ENCODE measurements at regions not wholly inside any gene's neighbourhood (a gene's known extent, or its start where the extent isn't known, plus 50 kb on each side); places are given as distances from the start of the nearest gene placed in this dataset.

DNA sequence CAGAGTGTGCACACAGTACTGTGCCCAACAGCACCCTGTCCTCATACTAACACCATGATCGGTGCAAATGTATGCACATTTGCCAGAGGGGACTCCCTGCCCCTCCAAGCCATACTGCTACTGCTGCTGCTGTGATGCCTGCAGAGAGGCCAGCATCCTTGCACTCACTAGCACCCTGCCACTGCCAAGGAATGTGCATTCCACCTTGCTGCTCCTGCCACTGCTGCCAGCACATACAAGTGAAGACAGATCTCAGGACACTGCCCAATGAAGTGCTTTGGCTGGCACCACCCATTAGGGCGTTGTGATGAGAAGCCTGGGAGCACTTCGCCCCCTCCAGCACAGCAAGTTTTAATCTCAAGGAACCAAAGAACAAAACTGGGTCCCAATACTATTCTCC lies 146.3 kb upstream of the DMD start:
- TF ChIP-seq, protein P1, sequence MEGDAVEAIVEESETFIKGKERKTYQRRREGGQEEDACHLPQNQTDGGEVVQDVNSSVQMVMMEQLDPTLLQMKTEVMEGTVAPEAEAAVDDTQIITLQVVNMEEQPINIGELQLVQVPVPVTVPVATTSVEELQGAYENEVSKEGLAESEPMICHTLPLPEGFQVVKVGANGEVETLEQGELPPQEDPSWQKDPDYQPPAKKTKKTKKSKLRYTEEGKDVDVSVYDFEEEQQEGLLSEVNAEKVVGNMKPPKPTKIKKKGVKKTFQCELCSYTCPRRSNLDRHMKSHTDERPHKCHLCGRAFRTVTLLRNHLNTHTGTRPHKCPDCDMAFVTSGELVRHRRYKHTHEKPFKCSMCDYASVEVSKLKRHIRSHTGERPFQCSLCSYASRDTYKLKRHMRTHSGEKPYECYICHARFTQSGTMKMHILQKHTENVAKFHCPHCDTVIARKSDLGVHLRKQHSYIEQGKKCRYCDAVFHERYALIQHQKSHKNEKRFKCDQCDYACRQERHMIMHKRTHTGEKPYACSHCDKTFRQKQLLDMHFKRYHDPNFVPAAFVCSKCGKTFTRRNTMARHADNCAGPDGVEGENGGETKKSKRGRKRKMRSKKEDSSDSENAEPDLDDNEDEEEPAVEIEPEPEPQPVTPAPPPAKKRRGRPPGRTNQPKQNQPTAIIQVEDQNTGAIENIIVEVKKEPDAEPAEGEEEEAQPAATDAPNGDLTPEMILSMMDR (conservative IDR thresholded peaks at IDR 0.05; ENCODE audit: low read depth, low read length), result no peak
- TF ChIP-seq, protein P2, sequence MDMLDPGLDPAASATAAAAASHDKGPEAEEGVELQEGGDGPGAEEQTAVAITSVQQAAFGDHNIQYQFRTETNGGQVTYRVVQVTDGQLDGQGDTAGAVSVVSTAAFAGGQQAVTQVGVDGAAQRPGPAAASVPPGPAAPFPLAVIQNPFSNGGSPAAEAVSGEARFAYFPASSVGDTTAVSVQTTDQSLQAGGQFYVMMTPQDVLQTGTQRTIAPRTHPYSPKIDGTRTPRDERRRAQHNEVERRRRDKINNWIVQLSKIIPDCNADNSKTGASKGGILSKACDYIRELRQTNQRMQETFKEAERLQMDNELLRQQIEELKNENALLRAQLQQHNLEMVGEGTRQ (IDR thresholded peaks at IDR 0.05; ENCODE audit: low read depth, low read length), result no peak
- TF ChIP-seq RFX5 (IDR thresholded peaks at IDR 0.05; ENCODE audit: low read depth, low read length) (no peak), FOS (IDR thresholded peaks at IDR 0.05; ENCODE audit: low read depth, low read length) (no peak), SMC3 (IDR thresholded peaks at IDR 0.05; ENCODE audit: low read depth, low read length) (no peak), CEBPB (IDR thresholded peaks at IDR 0.05; ENCODE audit: low read depth, low read length) (no peak), BHLHE40 (IDR thresholded peaks at IDR 0.05; ENCODE audit: low read depth, low read length) (no peak), MAFK (IDR thresholded peaks at IDR 0.05; ENCODE audit: low read depth, low read length) (no peak), MXI1 (IDR thresholded peaks at IDR 0.05; ENCODE audit: borderline replicate concordance, low read depth, low read length) (no peak), RAD21 (IDR thresholded peaks at IDR 0.05; ENCODE audit: low read length) (no peak)
- TF ChIP-seq, protein P3, sequence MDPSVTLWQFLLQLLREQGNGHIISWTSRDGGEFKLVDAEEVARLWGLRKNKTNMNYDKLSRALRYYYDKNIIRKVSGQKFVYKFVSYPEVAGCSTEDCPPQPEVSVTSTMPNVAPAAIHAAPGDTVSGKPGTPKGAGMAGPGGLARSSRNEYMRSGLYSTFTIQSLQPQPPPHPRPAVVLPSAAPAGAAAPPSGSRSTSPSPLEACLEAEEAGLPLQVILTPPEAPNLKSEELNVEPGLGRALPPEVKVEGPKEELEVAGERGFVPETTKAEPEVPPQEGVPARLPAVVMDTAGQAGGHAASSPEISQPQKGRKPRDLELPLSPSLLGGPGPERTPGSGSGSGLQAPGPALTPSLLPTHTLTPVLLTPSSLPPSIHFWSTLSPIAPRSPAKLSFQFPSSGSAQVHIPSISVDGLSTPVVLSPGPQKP (IDR thresholded peaks at IDR 0.05; ENCODE audit: borderline replicate concordance, low read depth, low read length), result no peak
